GM21390 (cell line): ENCODE measurements at regions not wholly inside any gene's neighbourhood (a gene's known extent, or its start where the extent isn't known, plus 50 kb on each side); places are given as distances from the start of the nearest gene placed in this dataset.
"Not testable (repeated sequence)": the region's sequence is repeated elsewhere in the genome, so short reads cannot be mapped to it uniquely, and the experiment has no call there.

ENCODE experiments used
- ATAC-seq: cut with Tn5 transposase; IDR thresholded peaks from one replicate; pipeline ENCODE4 v1.9.1; 2021; ENCODE audit not compliant: unreplicated experiment

DNA sequence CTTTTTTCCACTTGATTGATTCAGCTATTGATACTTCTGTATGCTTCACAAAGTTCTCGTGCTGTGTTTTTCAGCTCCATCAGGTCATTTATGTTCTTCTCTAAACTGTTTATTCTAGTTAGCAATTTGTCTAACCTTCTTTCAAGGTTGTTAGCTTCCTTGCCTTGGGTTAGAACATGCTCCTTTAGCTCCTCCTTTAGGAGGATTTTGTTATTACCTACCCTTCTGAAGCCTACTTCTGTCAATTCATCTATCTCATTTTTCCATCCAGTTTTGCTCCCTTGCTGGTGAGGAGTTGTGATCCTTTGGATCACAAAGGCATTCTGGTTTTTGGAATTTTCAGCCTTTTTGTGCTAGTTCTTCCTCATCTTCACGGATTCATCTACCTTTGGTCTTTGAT is 344.7 kb upstream of the CLEC14A start:
- not testable (repeated sequence) for ATAC-seq

- no peak for ATAC-seq
Measured at GRCh38 chr14:38593476-38593875, 337.6 kb upstream of the CLEC14A start.

DNA sequence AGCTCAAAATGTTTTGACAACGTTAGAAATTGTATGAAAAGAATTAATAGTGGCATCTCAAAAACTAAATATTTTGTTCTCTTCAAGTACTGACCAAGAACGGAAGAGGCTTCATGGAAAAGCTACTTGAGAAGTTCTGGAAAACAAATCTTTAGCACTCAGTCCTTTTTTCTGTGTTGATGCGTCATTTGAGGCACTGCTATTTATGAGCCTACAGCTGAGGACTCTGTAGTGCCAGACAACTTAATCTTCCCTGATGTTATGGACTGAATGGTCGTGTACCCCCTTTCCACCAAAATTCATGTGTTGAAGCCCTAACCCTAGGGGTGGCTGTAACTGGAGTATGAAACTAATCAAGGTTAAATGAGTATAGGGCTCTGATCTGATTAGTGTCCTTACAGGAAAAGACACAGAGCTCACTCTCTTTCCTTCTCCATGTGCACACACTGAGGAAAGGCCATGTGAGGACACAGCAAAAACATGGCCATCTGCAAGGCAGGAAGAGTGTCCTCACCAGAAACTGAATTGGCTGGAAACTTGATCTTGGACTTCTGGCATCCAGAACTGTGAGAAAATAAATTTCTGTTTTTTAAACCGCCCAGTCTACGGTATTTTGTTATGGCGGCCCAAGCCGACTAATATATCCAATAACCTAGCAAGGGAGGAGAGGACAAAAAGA is 337.0 kb upstream of the CLEC14A start:
- no peak for ATAC-seq

GRCh38 chr14:38589747-38590350 is 334.0 kb upstream of the CLEC14A start:
- ATAC-seq: no peak

GRCh38 chr14:38583471-38583870 is 327.6 kb upstream of the CLEC14A start:
- ATAC-seq: no peak

DNA sequence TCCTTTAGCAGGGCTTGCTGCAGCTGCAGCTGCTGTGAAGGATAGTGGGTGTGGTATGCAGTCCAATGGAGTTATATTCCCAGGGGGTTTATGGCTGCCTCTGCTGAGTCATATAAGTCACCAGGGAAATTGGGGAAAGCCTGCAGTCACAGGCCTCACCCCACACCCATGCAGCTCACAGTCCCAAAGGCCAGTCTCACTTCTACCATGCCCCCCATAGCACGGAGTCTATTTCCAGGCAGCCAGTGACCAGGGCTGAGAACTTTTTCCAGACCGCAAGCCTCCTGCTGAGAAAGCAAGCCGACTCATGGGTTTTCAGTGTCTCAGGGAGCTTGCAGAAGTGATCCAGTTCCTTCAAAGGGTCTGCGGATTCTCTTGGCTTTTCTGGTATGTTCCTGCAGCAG is 322.4 kb upstream of the CLEC14A start:
- ATAC-seq: no peak

GRCh38 chr14:38567703-38568102 is 311.8 kb upstream of the CLEC14A start:
- no peak for ATAC-seq

DNA sequence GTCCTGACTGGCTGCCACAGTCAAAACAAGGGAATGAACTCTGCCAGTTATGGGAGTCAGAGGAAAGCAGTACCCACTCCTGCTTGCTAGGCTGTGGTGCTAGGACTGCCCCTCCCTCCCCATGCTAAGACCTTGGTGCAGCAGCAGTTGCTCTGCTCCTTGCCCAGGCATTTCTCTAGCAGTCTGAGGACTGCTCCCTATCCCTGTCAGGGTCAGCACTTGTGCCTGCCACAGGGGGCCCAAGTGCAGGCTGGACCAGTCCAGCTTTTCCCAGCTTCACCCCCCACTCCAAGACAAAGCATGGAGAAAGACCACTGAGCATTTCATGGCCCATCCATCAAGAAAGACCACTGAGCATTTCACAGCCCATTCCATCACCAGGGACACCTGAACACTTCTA is 305.8 kb upstream of the CLEC14A start:
- ATAC-seq: no peak

DNA sequence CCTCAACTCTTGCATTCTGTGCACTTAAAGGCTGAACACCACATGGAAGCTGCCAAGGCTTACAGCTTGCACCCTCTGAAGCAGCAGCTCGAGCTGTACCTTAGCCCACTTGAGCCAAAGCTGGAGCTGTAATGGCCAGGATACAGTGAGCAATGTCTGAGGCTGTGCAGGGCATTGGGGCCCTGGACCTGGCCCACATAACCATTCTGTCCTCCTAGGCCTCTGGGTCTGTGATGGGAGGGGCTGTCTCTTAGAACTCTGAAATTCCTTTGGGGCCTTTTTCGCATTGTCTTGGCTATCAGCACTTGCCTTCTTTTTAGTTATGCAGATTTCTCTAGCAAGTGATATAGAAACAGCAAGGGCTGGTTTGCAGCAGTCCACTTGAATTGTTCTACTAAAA is 303.8 kb upstream of the CLEC14A start:
- no peak for ATAC-seq

DNA sequence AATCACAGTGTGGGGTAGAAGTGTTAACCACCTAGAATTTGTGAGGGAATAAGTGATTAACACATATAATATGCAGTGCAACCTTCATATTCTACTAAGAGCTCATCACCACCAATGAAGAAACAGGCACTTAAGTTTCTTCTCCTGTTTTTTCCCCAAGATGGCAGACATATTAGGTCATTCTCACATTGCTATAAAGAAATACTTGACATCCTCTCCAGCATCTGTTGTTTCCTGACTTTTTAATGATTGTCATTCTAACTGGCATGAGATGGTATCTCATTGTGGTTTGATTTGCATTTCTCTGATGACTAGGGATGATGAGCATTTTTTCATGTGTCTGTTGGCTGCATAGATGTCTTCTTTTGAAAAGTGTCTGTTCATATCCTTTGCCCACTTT is 301.5 kb upstream of the CLEC14A start:
- ATAC-seq: not testable (repeated sequence)

DNA sequence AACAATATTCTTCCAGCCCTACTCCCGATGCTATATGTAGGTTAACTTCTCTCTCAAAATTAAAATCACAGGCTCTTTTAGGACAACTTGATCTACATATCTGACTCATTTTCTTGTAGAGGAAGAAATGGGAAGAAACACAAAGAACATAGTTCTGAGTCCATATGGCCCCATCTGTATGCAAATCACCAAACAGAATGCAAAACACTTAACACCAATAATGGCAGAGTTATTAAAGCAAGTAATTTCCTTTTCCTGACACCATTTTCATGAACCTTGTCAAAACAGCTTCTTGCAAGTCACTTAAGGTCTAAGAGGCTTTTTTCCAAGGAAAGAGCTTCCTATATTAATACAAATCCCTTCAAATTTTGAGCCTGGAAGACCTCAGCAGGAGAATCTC is 300.4 kb upstream of the CLEC14A start:
- ATAC-seq: no peak

DNA sequence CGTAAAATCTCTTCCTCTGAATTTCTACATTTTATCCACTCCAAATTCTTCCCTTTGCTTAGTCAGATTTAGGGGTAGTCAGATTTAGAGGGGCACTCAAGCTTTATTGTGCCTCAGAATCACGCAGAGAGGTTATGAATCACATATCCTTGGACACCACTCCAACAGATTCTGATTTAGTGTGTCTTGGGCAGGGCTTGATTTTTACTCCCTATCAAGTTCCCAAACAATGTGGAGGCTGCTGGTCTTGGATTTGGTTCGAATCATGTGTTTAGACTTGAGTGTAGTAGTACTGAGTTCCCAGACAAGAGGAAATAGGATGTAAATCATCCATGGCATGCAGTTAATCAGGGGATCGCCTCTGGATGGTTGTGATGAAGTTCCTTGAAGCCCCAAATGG is 298.1 kb upstream of the CLEC14A start:
- no peak for ATAC-seq

- no peak for ATAC-seq
Measured at GRCh38 chr14:38553586-38553985, 297.7 kb upstream of the CLEC14A start.

DNA sequence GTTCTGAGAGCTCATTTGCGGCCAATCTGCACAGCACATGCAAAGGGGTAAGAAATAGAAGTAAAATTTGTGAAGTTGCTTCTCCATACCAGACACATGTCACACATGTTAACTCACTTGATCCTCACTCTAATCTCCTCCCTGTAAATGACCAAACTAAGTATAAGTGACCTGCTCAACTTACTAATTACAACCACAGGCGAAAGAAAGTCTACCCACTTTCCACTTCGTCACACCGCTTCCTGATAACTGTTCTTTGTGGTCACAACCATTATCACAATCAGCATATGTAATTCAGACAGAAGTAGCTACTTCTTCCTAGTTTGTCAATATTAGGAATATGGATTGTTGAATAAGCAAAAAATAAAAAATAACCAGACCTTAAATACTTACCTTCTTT is 293.7 kb upstream of the CLEC14A start:
- ATAC-seq: no peak

DNA sequence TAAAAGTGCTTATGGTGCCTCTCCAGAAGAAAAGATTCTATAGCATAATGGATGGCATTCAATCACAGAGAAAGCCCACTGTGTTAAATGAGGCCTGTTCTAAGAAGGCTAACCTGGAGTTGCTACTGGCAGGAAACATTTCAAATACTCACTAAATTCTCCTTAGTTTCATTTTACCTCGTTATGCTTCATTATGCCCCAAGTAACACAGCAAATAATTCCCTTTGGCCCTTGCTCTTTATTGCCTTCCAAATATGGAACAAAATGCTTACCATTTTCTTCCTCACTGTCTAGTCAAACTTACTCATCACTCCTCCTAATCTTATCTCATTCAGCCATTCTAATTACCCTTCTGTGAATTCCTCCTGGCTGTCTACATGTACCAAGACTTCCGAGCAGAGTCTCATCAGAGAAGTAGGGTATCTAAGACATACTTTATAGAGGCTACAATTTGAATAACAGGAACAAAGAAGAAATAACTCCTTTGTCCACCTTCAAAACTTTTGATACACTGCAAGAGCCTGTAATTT is 292.1 kb upstream of the CLEC14A start:
- no peak for ATAC-seq

DNA sequence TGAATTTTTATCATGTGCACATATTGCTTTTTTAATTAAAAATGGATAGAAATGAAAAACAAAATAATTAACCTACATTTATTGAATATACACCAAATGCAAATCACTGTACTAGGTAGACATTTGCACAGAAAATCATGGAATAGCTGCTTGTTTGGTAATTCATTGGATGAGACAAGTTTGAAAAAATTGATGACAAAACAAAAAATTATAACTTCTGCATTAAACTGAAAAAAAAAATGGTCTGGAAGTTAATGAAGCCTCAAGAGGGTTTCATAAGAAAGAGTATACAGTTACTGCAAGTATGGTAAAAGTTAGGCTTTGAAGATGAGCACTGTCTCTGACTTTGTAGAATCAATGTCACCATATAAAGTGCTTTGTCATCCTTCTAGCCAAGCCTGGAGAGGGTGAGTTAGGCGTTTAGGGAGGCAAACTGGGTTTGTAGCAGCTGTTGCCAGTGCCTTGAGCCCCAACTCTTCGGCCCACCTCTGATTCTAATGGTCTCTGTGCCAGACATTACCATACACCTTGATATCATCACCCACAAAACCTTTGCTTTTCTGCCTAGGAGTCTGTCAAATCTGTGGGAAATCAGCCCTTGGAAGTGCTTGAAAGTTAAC is 291.1 kb upstream of the CLEC14A start:
- ATAC-seq: no peak

GRCh38 chr14:38544776-38545175 is 288.9 kb upstream of the CLEC14A start:
- ATAC-seq: no peak

- not testable (repeated sequence) for ATAC-seq
Measured at GRCh38 chr14:38543851-38544250, 288.0 kb upstream of the CLEC14A start.

DNA sequence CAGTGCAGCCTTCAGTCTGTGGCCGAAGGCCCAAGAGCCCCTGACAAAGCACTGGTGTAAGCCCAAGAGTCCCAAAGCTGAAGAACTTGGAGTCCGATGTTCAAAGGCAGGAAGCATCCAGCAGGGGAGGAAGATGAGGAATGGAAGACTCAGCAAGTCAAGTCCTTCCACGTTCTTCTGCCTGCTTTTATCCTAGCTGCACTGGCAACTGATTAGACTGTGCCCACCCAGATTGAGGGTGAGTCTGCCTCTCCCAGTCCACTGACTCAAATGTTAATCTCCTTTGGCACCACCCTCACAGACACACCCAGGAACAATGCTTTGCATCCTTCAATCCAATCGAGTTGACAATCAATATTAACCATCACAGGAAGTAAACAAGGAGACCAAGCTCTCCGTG is 282.2 kb upstream of the CLEC14A start:
- not testable (repeated sequence) for ATAC-seq

DNA sequence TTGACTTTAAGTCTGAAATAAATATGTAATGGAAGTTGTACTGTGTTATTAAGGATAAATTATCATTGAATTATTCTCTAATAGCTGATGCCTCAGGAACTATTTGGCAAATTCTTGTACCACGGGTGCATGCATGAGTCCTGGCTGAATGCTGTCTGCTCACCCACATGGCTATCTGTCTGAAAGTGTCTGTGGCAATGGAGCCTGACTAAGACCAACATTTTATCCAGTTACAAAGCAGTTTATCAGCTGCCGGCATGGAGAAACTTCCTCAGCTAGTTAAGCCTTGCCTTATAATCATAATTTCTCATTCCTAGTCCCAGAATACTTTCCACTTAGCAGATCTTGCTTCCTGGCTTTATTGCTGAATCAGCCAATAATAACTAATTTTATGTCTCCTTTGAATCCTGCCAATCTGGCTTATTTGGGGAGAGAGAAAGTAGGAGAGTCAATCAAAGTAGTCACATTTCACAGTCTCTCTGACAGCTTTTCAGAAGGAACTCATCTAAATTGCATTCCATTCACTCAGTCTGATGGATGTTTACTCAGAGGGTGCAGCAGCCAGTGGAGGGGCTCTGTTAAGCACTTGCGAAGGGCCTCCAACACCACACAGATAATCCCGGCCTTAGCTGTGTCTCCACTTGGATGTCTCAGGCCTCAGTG is 280.6 kb upstream of the CLEC14A start:
- ATAC-seq: no peak

DNA sequence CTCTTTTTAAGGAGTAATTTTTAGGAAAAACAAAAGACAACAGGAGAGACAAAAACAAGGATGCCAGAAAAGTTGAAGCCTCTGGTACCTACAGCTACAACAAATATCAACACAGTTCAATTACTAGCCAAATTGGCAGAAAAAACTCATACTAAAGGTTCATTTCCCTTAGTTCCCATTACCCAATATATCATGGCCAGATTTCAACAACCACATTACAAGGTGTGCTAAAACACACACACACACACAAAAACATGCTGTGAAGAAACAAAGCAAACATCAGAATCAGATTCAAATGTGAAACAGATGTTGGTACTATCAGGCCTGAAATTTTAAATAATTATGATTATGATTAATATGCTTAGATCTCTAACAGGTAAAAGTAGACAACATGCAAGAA is 272.7 kb upstream of the CLEC14A start:
- no peak for ATAC-seq

- no peak for ATAC-seq
Measured at GRCh38 chr14:38527502-38527878, 271.6 kb upstream of the CLEC14A start.
